ENCODE measurements at regions not wholly inside any gene's neighbourhood (a gene's known extent, or its start where the extent isn't known, plus 50 kb on each side); places are given as distances from the start of the nearest gene placed in this dataset.

- no peak for DNase-seq (ENCODE audit: low read depth)
- TF ChIP-seq CTCF (IDR thresholded peaks at IDR 0.05; ENCODE audit: low read length, missing control alignments): no peak
- H3K4me3 ChIP-seq (replicated peaks; ENCODE audit: low read depth, low read length): no peak overlapping the region
Observed at GRCh38 chr22:34997633-34998299, 68.2 kb upstream of the ISX start.

GRCh38 chr22:34998921-34999320, 67.0 kb upstream of the ISX start:
- DNase-seq (ENCODE audit: low read depth): no peak
- no peak for TF ChIP-seq CTCF (IDR thresholded peaks at IDR 0.05; ENCODE audit: low read length, missing control alignments)
- H3K4me3 ChIP-seq (replicated peaks; ENCODE audit: low read depth, low read length): no peak overlapping the region

GRCh38 chr22:35008213-35008612, 57.7 kb upstream of the ISX start:
- TF ChIP-seq CTCF (IDR thresholded peaks at IDR 0.05; ENCODE audit: low read length, missing control alignments): no peak
- H3K4me3 ChIP-seq (replicated peaks; ENCODE audit: low read depth, low read length): no peak overlapping the region
- no peak for DNase-seq (ENCODE audit: low read depth)

- DNase-seq (ENCODE audit: low read depth): no peak
- no peak for TF ChIP-seq CTCF (IDR thresholded peaks at IDR 0.05; ENCODE audit: low read length, missing control alignments)
- H3K4me3 ChIP-seq (replicated peaks; ENCODE audit: low read depth, low read length): no peak overlapping the region
Observed at GRCh38 chr22:35010543-35010942, 55.4 kb upstream of the ISX start.

GRCh38 chr22:35014812-35015211, 51.1 kb upstream of the ISX start:
- TF ChIP-seq CTCF (IDR thresholded peaks at IDR 0.05; ENCODE audit: low read length, missing control alignments): no peak
- H3K4me3 ChIP-seq (replicated peaks; ENCODE audit: low read depth, low read length): no peak overlapping the region
- no peak for DNase-seq (ENCODE audit: low read depth)
